ENCODE measurements at regions not wholly inside any gene's neighbourhood (a gene's known extent, or its start where the extent isn't known, plus 50 kb on each side); places are given as distances from the start of the nearest gene placed in this dataset.

- DNase-seq (ENCODE audit: low read depth in 1 of 2, low spot score in 1 of 2), result no peak
- TF ChIP-seq JUND (IDR thresholded peaks at IDR 0.05; ENCODE audit: low read depth), result no peak
- in situ Hi-C loops (cut with HindIII; ENCODE audit: low pct_unique_long_range_greater_than_20kb, low sequenced_read_pairs), result no loop called here
These were observed 1375.1 kb upstream of the TENM4 start for GRCh38 chr11:80815752-80816453.

- no peak for DNase-seq (ENCODE audit: low read depth in 1 of 2, low spot score in 1 of 2)
- no peak for TF ChIP-seq JUND (IDR thresholded peaks at IDR 0.05; ENCODE audit: low read depth)
- in situ Hi-C loops (cut with HindIII; ENCODE audit: low pct_unique_long_range_greater_than_20kb, low sequenced_read_pairs), result no loop called here
These were observed 1374.0 kb upstream of the TENM4 start for GRCh38 chr11:80814813-80815212.

- DNase-seq (ENCODE audit: low read depth in 1 of 2, low spot score in 1 of 2), result no peak
- TF ChIP-seq JUND (IDR thresholded peaks at IDR 0.05; ENCODE audit: low read depth), result no peak
- in situ Hi-C loops (cut with HindIII; ENCODE audit: low pct_unique_long_range_greater_than_20kb, low sequenced_read_pairs), result no loop called here
These were observed 1369.9 kb upstream of the TENM4 start for GRCh38 chr11:80810695-80811094.

GRCh38 chr11:80798174-80798573, 1357.3 kb upstream of the TENM4 start:
- no peak for TF ChIP-seq JUND (IDR thresholded peaks at IDR 0.05; ENCODE audit: low read depth)
- in situ Hi-C loops (cut with HindIII; ENCODE audit: low pct_unique_long_range_greater_than_20kb, low sequenced_read_pairs), result no loop called here
- no peak for DNase-seq (ENCODE audit: low read depth in 1 of 2, low spot score in 1 of 2)

- in situ Hi-C loops (cut with HindIII; ENCODE audit: low pct_unique_long_range_greater_than_20kb, low sequenced_read_pairs), result no loop called here
- DNase-seq (ENCODE audit: low read depth in 1 of 2, low spot score in 1 of 2), result no peak
- TF ChIP-seq JUND (IDR thresholded peaks at IDR 0.05; ENCODE audit: low read depth), result no peak
These were observed 1342.7 kb upstream of the TENM4 start for GRCh38 chr11:80783561-80783960.

- in situ Hi-C loops (cut with HindIII; ENCODE audit: low pct_unique_long_range_greater_than_20kb, low sequenced_read_pairs), result no loop called here
- DNase-seq (ENCODE audit: low read depth in 1 of 2, low spot score in 1 of 2), result no peak
- TF ChIP-seq JUND (IDR thresholded peaks at IDR 0.05; ENCODE audit: low read depth), result no peak
These were observed 1341.5 kb upstream of the TENM4 start for GRCh38 chr11:80782135-80782885.

GRCh38 chr11:80779905-80780605, 1339.2 kb upstream of the TENM4 start:
- DNase-seq (ENCODE audit: low read depth in 1 of 2, low spot score in 1 of 2), result peak in 1 of 2 experiments; percentile 34
- no peak for TF ChIP-seq JUND (IDR thresholded peaks at IDR 0.05; ENCODE audit: low read depth)
- in situ Hi-C loops (cut with HindIII; ENCODE audit: low pct_unique_long_range_greater_than_20kb, low sequenced_read_pairs), result no loop called here

GRCh38 chr11:80778941-80779340, 1338.1 kb upstream of the TENM4 start:
- no peak for DNase-seq (ENCODE audit: low read depth in 1 of 2, low spot score in 1 of 2)
- in situ Hi-C loops (cut with HindIII; ENCODE audit: low pct_unique_long_range_greater_than_20kb, low sequenced_read_pairs), result no loop called here
- TF ChIP-seq JUND (IDR thresholded peaks at IDR 0.05; ENCODE audit: low read depth), result no peak

- no peak for TF ChIP-seq JUND (IDR thresholded peaks at IDR 0.05; ENCODE audit: low read depth)
- DNase-seq (ENCODE audit: low read depth in 1 of 2, low spot score in 1 of 2), result no peak
- in situ Hi-C loops (cut with HindIII; ENCODE audit: low pct_unique_long_range_greater_than_20kb, low sequenced_read_pairs), result no loop called here
These were observed 1337.6 kb upstream of the TENM4 start for GRCh38 chr11:80778432-80778831.

- in situ Hi-C loops (cut with HindIII; ENCODE audit: low pct_unique_long_range_greater_than_20kb, low sequenced_read_pairs), result no loop called here
These were observed 1333.1 kb upstream of the TENM4 start for GRCh38 chr11:80773919-80774318.

GRCh38 chr11:80771017-80771416, 1330.2 kb upstream of the TENM4 start:
- in situ Hi-C loops (cut with HindIII; ENCODE audit: low pct_unique_long_range_greater_than_20kb, low sequenced_read_pairs), result no loop called here
- TF ChIP-seq JUND (IDR thresholded peaks at IDR 0.05; ENCODE audit: low read depth), result no peak
- DNase-seq (ENCODE audit: low read depth in 1 of 2, low spot score in 1 of 2), result no peak

More at GRCh38 chr11:80773919-80774318, 1333.1 kb upstream of the TENM4 start:
- DNase-seq (ENCODE audit: low read depth in 1 of 2, low spot score in 1 of 2), result no peak
- no peak for TF ChIP-seq JUND (IDR thresholded peaks at IDR 0.05; ENCODE audit: low read depth)

GRCh38 chr11:80758787-80759186, 1318.0 kb upstream of the TENM4 start:
- in situ Hi-C loops (cut with HindIII; ENCODE audit: low pct_unique_long_range_greater_than_20kb, low sequenced_read_pairs), result no loop called here
- TF ChIP-seq JUND (IDR thresholded peaks at IDR 0.05; ENCODE audit: low read depth), result no peak
- DNase-seq (ENCODE audit: low read depth in 1 of 2, low spot score in 1 of 2), result no peak
